Mesendoderm (in vitro differentiated cells): ENCODE measurements at regions not wholly inside any gene's neighbourhood (a gene's known extent, or its start where the extent isn't known, plus 50 kb on each side); places are given as distances from the start of the nearest gene placed in this dataset.
A peak's percentile ranks its signal among the peaks of the same experiment; 100 is the strongest.

Experiments
- DNase-seq: peaks from one replicate; pipeline ENCODE4 v3.0.0; 2013
- H2AK5ac ChIP-seq: 2 replicates; pipeline ENCODE4 v1.6.1; 2013; ENCODE audit warnings: low read length, inconsistent platforms
- H2BK120ac ChIP-seq: 2 replicates; pipeline ENCODE4 v1.6.1; 2013; ENCODE audit warnings: low read depth, mild to moderate bottlenecking, low read length, moderate library complexity, mixed read lengths
- H2BK15ac ChIP-seq: replicated peaks from 2 replicates; pipeline ENCODE4 v1.6.1; 2013; ENCODE audit warnings: low read depth, mild to moderate bottlenecking, moderate library complexity
- H2BK5ac ChIP-seq: 2 replicates; pipeline ENCODE4 v1.6.1; 2013; ENCODE audit warnings: low read length, inconsistent platforms
- H3K18ac ChIP-seq: 2 replicates; pipeline ENCODE4 v1.6.1; 2013; ENCODE audit warnings: mild to moderate bottlenecking, low read length, mixed read lengths
- H3K23ac ChIP-seq: one replicate; pipeline ENCODE4 v1.6.1; 2013; ENCODE audit warnings: low read length
- H3K27ac ChIP-seq: 2 replicates; pipeline ENCODE4 v1.5.1; 2013; ENCODE audit warnings: low read depth, mild to moderate bottlenecking, inconsistent platforms, low read length, moderate library complexity
- H3K27me3 ChIP-seq: 2 replicates; pipeline ENCODE4 v1.6.1; 2013; ENCODE audit warnings: low read length, control low read depth, mild to moderate bottlenecking, inconsistent platforms; ENCODE audit not compliant: insufficient read depth, poor library complexity
- H3K36me3 ChIP-seq: 2 replicates; pipeline ENCODE4 v1.6.1; 2013; ENCODE audit warnings: low read length, inconsistent platforms; ENCODE audit not compliant: control insufficient read depth, insufficient read depth
- H3K4ac ChIP-seq: one replicate; pipeline ENCODE4 v1.6.1; 2013; ENCODE audit warnings: low read depth, mild to moderate bottlenecking, low read length, moderate library complexity
- H3K4me1 ChIP-seq: 2 replicates; pipeline ENCODE4 v1.6.1; 2013; ENCODE audit warnings: low read depth, low read length, inconsistent platforms; ENCODE audit not compliant: control insufficient read depth
- H3K4me2 ChIP-seq: 2 replicates; pipeline ENCODE4 v1.6.1; 2013; ENCODE audit warnings: low read length
- H3K4me3 ChIP-seq: 2 replicates; pipeline ENCODE4 v1.5.1; 2013; ENCODE audit warnings: mild to moderate bottlenecking, low read length
- H3K56ac ChIP-seq: one replicate; pipeline ENCODE4 v1.6.1; 2013; ENCODE audit warnings: low read length
- H3K79me1 ChIP-seq: 2 replicates; pipeline ENCODE4 v1.6.1; 2013; ENCODE audit warnings: low read length, inconsistent platforms
- H3K79me2 ChIP-seq: 2 replicates; pipeline ENCODE4 v1.6.1; 2013; ENCODE audit warnings: mild to moderate bottlenecking, low read length; ENCODE audit not compliant: control insufficient read depth, insufficient read depth
- H3K9ac ChIP-seq: 2 replicates; pipeline ENCODE4 v1.6.1; 2013; ENCODE audit warnings: low read length, inconsistent platforms
- H4K5ac ChIP-seq: one replicate; pipeline ENCODE4 v1.6.1; 2013; ENCODE audit warnings: low read length
- H4K8ac ChIP-seq: one replicate; pipeline ENCODE4 v1.6.1; 2013; ENCODE audit warnings: low read depth, mild to moderate bottlenecking, control low read depth, low read length, moderate library complexity
- WGBS: extraction: QIAGEN DNeasy Blood & Tissue Kit; methylation state at CpG from one replicate; pipeline ENCODE4 v1.1.7; 2013; ENCODE audit warnings: low lambda C conversion rate, missing lambda C conversion rate; ENCODE audit not compliant: insufficient coverage; ENCODE audit errors: extremely low coverage; 5-methylcytosine and 5-hydroxymethylcytosine counted together

- Histone ChIP-seq H3K27ac (no peak overlapping the region), H2AK5ac (no peak overlapping the region), H2BK120ac (no peak overlapping the region), H3K79me1 (no peaks in the 10 kb centered on the region), H3K9ac (no peak overlapping the region), H3K56ac (no peak overlapping the region), H4K5ac (no peak overlapping the region), H2BK5ac (no peak overlapping the region), H3K4me1 (no peaks in the 10 kb centered on the region), H3K23ac (no peak overlapping the region), H3K4me3 (no peak overlapping the region), H3K36me3 (no peaks in the 10 kb centered on the region), H3K27me3 (no peaks in the 10 kb centered on the region), H3K18ac (no peak overlapping the region), H2BK15ac (no peak overlapping the region), H3K4ac (no peak overlapping the region), H3K4me2 (no peak overlapping the region), H3K79me2 (no peaks in the 10 kb centered on the region), H4K8ac (no peak overlapping the region)
- DNase-seq: no peak
- no CpG with 5 or more reads among the region's 13 CpGs for WGBS
These were observed 190.7 kb upstream of the CCND2 start for GRCh38 chr12:4082809-4083403.

GRCh38 chr12:4080213-4080612 lies 193.3 kb upstream of the CCND2 start:
- WGBS: no CpG with 5 or more reads among the region's 1 CpG
- Histone ChIP-seq H3K36me3 (no peaks in the 10 kb centered on the region), H4K8ac (no peak overlapping the region), H3K4ac (no peak overlapping the region), H4K5ac (no peak overlapping the region), H2BK15ac (no peak overlapping the region), H3K9ac (no peak overlapping the region), H3K79me2 (no peaks in the 10 kb centered on the region), H2BK5ac (no peak overlapping the region), H2AK5ac (no peak overlapping the region), H3K23ac (no peak overlapping the region), H3K27ac (no peak overlapping the region), H3K18ac (no peak overlapping the region), H3K4me2 (no peak overlapping the region), H3K79me1 (no peaks in the 10 kb centered on the region), H3K56ac (no peak overlapping the region), H3K27me3 (no peaks in the 10 kb centered on the region), H3K4me1 (no peaks in the 10 kb centered on the region), H3K4me3 (no peak overlapping the region), H2BK120ac (no peak overlapping the region)
- no peak for DNase-seq

- no peak for DNase-seq
- Histone ChIP-seq H3K36me3 (no peaks in the 10 kb centered on the region), H3K27ac (no peak overlapping the region), H4K5ac (no peak overlapping the region), H2BK15ac (no peak overlapping the region), H2BK120ac (no peak overlapping the region), H4K8ac (no peak overlapping the region), H3K4ac (no peak overlapping the region), H3K79me1 (no peaks in the 10 kb centered on the region), H3K9ac (no peak overlapping the region), H3K4me2 (no peak overlapping the region), H2BK5ac (no peak overlapping the region), H3K27me3 (no peaks in the 10 kb centered on the region), H3K18ac (no peak overlapping the region), H3K4me3 (no peak overlapping the region), H3K4me1 (no peaks in the 10 kb centered on the region), H2AK5ac (no peak overlapping the region), H3K56ac (no peak overlapping the region), H3K79me2 (no peaks in the 10 kb centered on the region), H3K23ac (no peak overlapping the region)
- WGBS: no CpG with 5 or more reads among the region's 4 CpGs
These were observed 199.4 kb upstream of the CCND2 start for GRCh38 chr12:4074129-4074528.

DNA sequence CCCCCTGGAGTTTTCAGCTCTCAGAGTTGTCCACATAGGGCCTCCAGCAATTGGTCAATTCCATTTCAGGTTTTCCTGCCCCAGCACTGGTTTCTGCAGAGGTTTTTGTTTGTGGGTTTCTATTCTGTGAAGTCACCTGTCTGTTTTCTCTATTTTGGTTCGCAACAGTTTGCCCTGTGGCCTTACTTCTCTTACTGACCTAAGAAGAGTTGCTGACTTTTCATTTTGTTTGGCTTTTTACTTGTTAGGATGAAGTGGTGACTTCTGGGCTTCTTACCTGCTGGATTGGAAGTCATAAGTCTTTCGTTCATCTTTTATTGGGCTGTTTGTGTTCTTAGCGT lies 196.4 kb upstream of the PARP11 start:
- Histone ChIP-seq H3K4me3 (no peak overlapping the region), H3K79me1 (no peaks in the 10 kb centered on the region), H3K27me3 (no peaks in the 10 kb centered on the region), H3K56ac (no peak overlapping the region), H3K4me1 (no peaks in the 10 kb centered on the region), H3K18ac (no peak overlapping the region), H3K4ac (no peak overlapping the region), H4K5ac (no peak overlapping the region), H3K9ac (no peak overlapping the region), H3K36me3 (no peaks in the 10 kb centered on the region), H3K4me2 (no peak overlapping the region), H2BK5ac (no peak overlapping the region), H2BK15ac (no peak overlapping the region), H2BK120ac (no peak overlapping the region), H3K23ac (no peak overlapping the region), H4K8ac (no peak overlapping the region), H3K79me2 (no peaks in the 10 kb centered on the region), H3K27ac (no peak overlapping the region), H2AK5ac (no peak overlapping the region)
- no peak for DNase-seq
- no CpG with 5 or more reads among the region's 3 CpGs for WGBS

- no peak overlapping the region for H2BK15ac ChIP-seq
- H3K9ac ChIP-seq: no peak overlapping the region
- WGBS: no CpG with 5 or more reads among the region's 2 CpGs
- no peaks in the 10 kb centered on the region for H3K36me3 ChIP-seq
- H3K4me2 ChIP-seq: no peak overlapping the region
- no peak overlapping the region for H3K23ac ChIP-seq
- no peak overlapping the region for H3K4ac ChIP-seq
- no peaks in the 10 kb centered on the region for H3K4me1 ChIP-seq
- DNase-seq: peak; percentile 12
- no peak overlapping the region for H4K8ac ChIP-seq
- no peak overlapping the region for H2BK120ac ChIP-seq
- H3K18ac ChIP-seq: no peak overlapping the region
- H3K79me2 ChIP-seq: no peaks in the 10 kb centered on the region
- H2BK5ac ChIP-seq: no peak overlapping the region
- H4K5ac ChIP-seq: no peak overlapping the region
- H3K4me3 ChIP-seq: no peak overlapping the region
- H2AK5ac ChIP-seq: no peak overlapping the region
- no peaks in the 10 kb centered on the region for H3K27me3 ChIP-seq
- no peak overlapping the region for H3K27ac ChIP-seq
- H3K56ac ChIP-seq: no peak overlapping the region
- no peaks in the 10 kb centered on the region for H3K79me1 ChIP-seq
These were observed 195.9 kb upstream of the PARP11 start for GRCh38 chr12:4068981-4069669.

GRCh38 chr12:4064008-4064407 lies 190.8 kb upstream of the PARP11 start:
- no peak overlapping the region for H2AK5ac ChIP-seq
- no peak overlapping the region for H2BK15ac ChIP-seq
- H3K9ac ChIP-seq: no peak overlapping the region
- no peak for DNase-seq
- WGBS: no CpG with 5 or more reads among the region's 5 CpGs
- H3K56ac ChIP-seq: no peak overlapping the region
- no peaks in the 10 kb centered on the region for H3K36me3 ChIP-seq
- H3K4me2 ChIP-seq: no peak overlapping the region
- no peak overlapping the region for H2BK120ac ChIP-seq
- H3K79me1 ChIP-seq: no peaks in the 10 kb centered on the region
- no peak overlapping the region for H2BK5ac ChIP-seq
- H3K23ac ChIP-seq: no peak overlapping the region
- no peak overlapping the region for H4K5ac ChIP-seq
- no peak overlapping the region for H3K4me3 ChIP-seq
- no peaks in the 10 kb centered on the region for H3K27me3 ChIP-seq
- no peak overlapping the region for H3K18ac ChIP-seq
- no peak overlapping the region for H3K27ac ChIP-seq
- no peaks in the 10 kb centered on the region for H3K79me2 ChIP-seq
- H4K8ac ChIP-seq: no peak overlapping the region
- no peaks in the 10 kb centered on the region for H3K4me1 ChIP-seq
- no peak overlapping the region for H3K4ac ChIP-seq
